HG02852 (cell line): ENCODE measurements at regions not wholly inside any gene's neighbourhood (a gene's known extent, or its start where the extent isn't known, plus 50 kb on each side); places are given as distances from the start of the nearest gene placed in this dataset.

Source experiments
- ATAC-seq: cut with Tn5 transposase; IDR thresholded peaks from one replicate; pipeline ENCODE4 v1.9.1; 2021; ENCODE audit warnings: mild to moderate bottlenecking, moderate library complexity; ENCODE audit not compliant: unreplicated experiment

DNA sequence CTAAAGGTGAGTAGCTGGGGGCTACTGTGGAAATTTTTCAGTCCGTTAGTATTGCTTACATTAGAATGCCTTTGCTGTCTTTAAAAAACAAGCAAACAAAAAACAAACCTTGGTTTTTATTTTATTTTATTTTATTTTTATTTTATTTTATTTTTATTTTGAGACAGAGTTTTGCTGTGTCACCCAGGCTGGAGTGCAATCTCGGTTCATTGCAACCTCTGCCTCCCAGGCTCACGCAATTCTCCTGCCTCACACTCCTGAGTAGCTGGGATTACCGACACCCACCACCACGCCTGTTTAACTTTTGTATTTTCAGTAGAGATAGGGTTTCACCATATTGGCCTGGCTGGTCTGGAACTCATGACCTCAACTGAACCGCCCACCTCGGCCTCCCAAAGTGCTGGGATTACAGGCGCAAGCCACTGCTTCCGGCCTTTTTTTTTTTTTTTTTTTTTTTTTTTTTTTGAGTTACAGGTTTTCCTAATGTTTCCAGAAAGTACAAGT, 732.6 kb downstream of the KCNJ3 start:
- no peak for ATAC-seq

DNA sequence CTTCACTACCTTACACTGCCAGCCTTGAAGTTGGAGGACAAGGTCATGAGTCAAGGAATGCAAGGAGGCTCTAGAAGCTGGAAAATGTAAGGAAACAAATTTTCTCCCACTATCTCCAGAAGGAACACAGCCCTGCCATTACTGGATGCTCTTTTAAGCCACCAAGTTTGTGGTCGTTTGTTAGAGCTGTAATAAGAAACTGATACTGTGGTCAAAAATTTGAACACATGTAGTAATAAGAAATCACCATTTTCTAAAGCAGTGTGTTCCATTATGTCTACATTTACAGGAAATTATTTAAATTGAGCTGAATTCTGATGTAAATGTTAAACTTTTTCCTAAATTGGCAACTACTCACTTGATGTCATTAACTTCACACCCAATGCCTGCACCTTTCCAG, 729.0 kb downstream of the KCNJ3 start:
- ATAC-seq = no peak

DNA sequence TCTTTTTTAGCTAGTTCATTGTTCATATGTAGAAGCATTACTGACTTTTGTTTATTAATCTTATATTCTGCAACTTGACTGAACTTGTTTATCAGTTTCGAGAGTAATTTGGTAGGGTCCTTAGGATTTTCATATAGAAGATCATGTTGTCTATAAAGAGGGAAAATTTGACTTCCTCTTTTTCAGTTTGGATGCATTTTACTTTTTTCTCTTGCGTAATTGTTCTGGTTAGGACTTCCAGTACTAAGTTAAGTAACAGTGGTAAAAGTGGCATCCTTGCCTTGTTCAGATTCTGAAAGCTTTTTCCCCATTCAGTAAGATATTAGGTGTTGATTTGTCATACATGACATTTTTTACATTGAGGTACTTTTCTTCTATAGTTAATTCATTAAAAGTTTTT, 726.0 kb downstream of the KCNJ3 start:
- no peak for ATAC-seq

DNA sequence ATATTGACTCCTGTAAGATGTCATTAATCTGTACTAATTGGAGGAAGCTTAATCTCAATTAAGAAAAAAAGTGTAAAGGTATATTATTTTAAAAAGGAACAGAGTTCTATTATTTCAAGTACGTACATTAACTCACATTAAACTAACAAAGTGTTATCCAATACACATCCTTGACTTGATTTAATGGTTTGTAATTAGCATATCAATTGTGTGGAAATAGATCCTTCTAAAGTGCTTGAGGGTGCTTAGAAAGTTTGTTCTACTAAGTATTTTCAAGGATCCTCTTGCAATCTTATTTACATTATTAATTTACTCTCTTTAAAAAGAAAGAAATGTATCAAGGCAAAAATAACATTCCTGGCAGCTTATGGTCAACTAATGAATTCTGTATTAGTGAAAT, 720.3 kb downstream of the KCNJ3 start:
- no peak for ATAC-seq

GRCh38 chr2:155412598-155412997, 714.1 kb downstream of the KCNJ3 start:
- peak; percentile 98 for ATAC-seq

GRCh38 chr2:155404433-155405002, 706.0 kb downstream of the KCNJ3 start:
- ATAC-seq = no peak

DNA sequence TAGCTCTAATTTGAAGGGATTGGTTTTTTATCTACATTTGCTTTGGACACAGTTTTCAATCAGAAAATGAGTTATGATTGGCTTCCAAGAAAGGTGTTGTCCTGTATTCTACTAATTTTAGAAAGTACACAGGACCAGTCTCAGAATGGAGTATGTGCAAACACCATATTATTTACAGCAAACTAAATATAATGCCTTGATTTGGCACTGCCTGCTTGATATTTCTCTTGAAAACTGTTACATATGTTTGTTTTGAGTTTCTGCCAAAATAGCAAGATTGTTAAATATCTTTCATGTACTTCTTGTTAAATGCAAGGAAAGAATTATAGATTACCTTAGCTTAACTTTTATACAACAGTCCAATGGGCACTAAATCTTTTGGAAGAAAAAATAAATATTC, 694.9 kb downstream of the KCNJ3 start:
- ATAC-seq = no peak

DNA sequence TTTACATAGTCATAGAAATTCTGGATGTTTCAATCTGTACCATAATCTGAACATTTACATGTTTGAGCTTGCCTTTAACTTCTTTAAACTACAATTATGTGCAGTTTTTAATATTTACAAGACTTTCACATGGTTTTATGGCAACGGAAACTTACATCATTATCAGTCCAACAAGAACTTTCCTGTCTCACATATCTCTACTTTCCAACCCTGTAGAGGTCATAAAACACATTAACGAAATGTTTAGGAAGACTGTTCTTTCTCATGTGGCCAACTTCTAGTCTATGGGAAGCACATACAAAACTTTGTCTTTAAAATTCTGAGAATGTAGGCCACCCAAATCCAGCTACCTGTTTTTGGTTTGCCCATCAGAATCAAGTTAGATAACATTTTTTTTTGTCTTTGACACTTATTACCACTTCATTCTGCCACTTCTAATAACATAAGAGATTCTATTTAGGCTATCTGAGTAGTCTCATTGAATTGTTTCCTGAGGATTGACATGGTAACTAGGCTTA, 693.2 kb downstream of the KCNJ3 start:
- ATAC-seq = no peak

- ATAC-seq = no peak
Observed at GRCh38 chr2:155389224-155389623, 690.7 kb downstream of the KCNJ3 start.

DNA sequence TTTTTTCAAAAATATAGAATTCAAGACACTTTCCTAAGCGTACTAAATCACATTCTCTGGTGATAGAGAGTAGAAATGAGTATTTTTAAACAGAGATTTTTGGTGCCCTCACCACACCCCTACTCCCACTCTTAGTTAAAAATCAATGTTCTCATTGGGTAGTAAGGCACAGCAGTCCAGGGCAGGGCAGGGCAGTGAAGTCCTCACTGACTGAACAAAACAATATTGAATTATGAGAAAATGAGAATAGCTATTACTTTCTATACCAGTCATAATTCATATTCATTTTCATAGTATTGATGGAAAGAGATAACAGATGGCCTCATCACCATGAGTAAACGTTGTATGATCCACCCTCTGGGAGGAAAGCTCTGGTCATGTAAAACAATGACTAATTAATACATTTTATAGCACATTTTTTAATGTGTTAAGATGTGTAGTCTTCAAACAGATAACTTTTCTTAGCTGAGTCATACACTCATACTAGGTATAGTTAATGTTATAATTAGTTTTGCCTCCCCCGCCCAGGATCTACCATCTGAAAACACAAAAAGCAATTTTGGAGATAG, 686.1 kb downstream of the KCNJ3 start:
- ATAC-seq = no peak

DNA sequence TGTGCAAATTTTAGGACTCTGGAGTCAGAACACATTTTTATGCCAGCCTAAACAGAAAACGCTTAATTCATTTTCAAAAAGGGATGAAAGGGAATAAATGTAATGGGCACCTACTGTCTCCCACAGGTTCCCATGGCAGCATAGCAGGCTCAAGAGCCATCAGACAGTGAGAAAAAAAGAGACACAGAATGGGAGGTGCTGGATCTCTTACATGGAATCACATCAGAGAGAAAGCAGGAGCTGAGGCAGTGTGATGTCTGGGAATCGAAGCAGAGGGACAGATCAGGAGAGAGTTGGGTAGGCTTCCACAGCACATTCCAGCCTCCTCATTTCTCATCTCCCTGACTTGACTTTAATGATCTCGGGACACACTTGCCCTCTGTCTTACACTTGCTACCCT, 684.3 kb downstream of the KCNJ3 start:
- ATAC-seq = no peak

DNA sequence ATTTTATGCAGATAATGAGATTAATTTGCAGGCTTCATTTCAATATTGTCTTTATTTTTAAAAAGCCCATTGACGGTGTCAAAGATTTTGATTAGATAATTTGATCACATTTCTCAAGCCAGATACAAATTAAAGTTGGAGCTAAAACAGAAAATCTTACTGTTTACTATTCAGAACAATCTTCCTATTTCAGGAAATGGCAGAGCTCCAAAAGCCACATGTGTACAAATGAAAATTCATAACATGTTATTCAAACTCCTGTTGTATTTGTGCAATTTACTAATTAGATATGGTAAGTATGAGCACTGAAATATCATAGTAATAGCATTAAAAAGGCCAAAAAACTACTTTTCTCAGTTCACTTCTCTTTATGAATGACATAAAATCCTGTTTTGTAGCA, 682.9 kb downstream of the KCNJ3 start:
- ATAC-seq = no peak

DNA sequence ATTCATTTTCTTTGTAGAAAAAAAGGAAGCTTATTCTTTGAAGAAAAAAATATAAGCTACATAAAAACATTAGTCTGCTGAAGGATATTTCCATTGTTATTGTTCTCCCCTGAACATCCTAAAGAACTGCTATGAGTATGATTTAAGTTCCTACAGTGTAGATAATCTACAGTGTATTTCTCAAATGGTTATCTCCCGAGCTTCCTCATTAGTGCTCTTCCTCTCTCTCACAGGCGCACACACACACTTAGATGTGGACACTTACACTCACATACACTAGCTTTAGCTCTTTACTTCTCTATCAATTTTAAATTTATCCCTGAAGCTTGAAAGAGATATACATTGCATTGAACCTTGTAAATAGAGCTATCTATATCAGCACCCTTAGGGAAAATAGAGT, 681.0 kb downstream of the KCNJ3 start:
- no peak for ATAC-seq

DNA sequence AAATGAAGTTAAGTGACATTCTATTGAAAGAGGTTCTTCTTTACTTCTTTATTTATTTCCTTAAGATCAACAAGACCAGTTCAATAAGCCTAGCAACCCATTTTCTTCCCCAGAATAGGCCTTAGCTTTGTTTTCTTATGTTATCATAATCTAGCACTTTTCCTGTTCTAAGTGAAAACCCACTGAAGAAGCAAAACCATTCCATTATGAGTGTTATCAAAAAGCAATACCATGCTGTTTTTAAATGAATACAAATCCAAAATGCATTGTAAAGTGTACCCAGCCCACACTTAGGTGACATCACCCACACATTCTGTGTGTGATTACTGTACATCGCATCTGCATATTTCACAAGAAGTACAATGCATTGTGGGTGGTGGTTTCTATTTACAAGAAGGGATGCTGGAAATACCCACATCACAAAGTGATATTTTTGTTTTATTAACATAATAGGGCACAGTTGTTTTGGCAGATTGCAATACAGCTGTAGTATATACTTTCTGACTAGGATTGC, 679.5 kb downstream of the KCNJ3 start:
- no peak for ATAC-seq

GRCh38 chr2:155377266-155377680, 678.8 kb downstream of the KCNJ3 start:
- no peak for ATAC-seq

DNA sequence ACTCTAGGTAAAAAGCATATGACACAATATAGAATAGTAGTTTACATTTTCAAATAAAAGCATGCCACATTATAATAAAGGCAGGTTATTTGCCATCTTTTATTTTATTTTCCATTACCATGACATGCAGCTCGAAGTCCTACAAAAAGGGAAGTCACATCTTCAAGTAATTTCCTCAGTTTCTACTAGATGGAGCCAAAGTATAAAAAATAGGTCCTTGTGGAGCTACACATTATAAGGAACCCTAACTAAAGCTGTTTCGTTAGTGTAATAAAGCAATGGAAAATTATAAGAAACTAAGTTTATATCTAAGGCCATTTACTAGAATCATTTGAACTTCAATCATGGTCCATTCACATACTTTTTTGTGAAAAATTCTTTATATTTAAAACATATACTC, 674.5 kb downstream of the KCNJ3 start:
- ATAC-seq = no peak

GRCh38 chr2:155368934-155369333, 670.4 kb downstream of the KCNJ3 start:
- no peak for ATAC-seq

DNA sequence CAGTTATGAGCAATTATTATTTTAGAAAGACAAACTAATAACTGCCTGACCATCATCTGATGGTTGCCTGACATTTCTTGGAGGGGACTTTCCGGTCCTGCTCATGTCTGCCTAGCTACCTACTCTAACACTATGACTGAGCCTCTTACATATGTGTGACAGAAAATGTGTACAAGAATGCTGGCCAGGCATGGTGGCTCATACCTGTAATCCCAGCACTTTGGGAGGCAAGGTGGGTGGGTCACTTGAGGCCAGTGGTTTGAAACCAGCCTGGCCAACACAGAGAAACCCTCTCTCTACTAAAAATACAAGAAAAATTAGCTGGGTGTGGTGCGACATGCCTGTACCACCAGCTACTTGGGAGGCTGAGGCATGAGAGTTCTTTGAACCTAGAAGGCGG, 666.3 kb downstream of the KCNJ3 start:
- no peak for ATAC-seq

- ATAC-seq = no peak
Observed at GRCh38 chr2:155363349-155363888, 664.9 kb downstream of the KCNJ3 start.

GRCh38 chr2:155357172-155357571, 658.7 kb downstream of the KCNJ3 start:
- no peak for ATAC-seq

DNA sequence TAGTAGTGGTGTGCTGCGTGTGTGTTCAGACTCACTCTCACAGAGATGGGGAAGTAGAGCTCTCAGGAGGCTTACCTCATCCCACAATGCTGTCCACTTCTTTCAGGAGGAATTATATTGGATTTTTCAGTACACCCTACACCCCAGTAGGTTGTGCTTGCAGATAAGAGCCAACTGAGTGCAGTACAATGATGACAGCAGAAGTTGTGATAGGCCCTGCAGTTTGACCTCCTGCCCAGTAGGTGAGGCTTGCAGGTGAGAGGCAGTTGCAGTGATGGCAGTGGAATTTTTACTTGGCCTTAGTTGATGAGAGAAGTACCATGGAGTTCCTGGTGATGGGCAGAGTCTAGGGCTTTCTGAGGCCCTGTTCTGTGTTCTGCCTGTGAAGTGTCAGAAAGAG, 657.8 kb downstream of the KCNJ3 start:
- ATAC-seq = no peak
